C1 segment of cervical spinal cord (tissue), 14 donors: ENCODE measurements at regions not wholly inside any gene's neighbourhood (a gene's known extent, or its start where the extent isn't known, plus 50 kb on each side); places are given as distances from the start of the nearest gene placed in this dataset.
"Not testable (repeated sequence)": the region's sequence is repeated elsewhere in the genome, so short reads cannot be mapped to it uniquely, and the experiment has no call there.

Experiments used
- DNase-seq, 14 donors: peaks; one replicate each; lab custom pipeline; 2025; lab: John Stamatoyannopoulos, UW

DNA sequence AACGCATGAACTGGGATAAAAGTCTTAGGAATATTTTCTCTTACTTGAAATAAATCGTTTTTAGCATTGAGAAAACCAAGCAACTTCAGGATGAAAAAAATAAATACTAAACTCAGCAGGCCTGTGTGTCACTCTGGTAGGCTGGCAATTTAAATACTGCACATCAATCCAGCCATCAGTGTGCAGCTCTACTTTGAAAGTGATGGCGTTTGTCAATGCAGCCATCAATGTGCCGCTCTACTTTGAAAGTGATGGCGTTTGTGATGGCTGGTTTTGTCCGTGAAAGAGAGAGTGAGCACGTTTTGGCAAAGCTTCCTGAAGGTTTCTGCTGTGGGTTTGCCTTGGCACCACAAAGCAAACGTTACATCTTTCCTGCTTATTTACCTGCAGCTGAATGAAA lies 543.5 kb upstream of the SALL3 start:
- DNase-seq, result no peak

DNA sequence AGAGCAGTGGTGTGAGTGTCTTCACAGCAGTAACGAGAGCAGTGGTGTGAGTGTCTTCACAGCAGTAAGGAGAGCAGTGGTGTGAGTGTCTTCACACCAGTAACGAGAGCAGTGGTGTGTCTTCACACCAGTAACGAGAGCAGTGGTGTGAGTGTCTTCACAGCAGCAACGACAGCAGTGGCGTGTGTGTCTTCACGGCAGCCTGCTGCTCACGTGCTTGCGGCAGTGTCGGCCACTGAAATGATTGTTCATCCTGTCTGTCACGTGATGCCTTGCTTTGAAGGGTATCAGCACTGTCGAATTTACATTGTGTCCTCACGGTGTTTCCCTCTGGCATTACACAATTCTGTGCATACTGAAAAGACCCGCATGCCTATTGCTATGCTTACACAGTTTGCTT lies 541.4 kb upstream of the SALL3 start:
- DNase-seq, result not testable (repeated sequence)

DNA sequence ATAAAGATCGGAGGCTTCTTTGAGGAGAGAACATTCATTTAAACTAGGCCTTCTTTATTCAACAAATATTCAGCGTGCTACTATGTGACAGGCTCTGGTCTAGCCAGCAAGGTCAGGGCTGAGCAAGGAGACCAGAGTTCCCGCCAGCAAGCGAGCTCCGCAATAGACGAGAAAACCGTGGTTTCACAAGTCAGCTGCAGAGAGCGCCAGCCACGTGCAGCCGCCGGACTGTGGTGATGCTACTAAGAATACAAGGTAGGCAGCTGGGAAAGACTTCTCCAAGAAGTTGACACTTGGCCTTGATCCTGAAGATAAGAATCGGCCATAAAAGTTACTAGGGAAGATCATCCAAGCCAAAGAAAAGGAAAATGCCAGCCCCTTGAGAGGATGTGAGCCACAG lies 533.7 kb upstream of the SALL3 start:
- DNase-seq, result no peak

DNA sequence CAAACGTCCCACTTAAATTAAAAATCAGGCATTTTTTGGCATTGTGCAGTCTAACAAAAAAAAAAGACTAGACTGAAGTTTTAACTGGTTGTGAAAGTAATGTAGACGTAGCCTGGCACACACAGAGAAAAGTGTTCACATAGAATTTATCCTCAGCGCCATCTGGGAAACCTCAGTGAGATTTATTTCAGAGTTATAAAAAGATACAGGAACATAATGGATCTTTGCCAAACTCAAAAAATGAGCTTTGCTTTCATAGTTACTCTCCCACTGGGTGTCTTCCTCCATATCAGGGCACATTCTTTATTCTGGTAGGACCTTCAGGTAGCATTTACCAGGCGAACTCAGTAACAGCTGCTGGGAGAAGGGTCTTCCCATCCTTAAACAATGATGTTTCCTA lies 532.4 kb upstream of the SALL3 start:
- DNase-seq, result no peak

DNA sequence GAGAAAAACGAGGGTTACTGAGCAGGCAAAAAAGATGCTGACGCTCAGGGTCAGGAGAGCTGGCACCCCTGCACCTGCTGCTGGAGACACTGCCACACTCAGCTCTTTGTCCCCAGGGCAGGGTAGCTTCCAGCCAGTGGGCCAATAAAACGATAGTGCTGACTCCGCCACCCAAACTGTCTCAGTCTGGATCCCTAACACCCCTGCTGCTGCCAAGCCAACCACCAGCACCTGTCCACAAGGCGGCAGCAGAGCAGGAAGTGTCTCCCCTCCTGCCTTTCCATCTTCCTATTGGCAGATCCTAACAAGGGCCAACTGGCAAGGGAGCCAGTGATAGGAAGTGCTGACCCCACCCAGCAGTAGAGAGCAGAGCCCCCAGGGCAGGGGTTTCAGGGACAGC lies 531.5 kb upstream of the SALL3 start:
- no peak for DNase-seq

DNA sequence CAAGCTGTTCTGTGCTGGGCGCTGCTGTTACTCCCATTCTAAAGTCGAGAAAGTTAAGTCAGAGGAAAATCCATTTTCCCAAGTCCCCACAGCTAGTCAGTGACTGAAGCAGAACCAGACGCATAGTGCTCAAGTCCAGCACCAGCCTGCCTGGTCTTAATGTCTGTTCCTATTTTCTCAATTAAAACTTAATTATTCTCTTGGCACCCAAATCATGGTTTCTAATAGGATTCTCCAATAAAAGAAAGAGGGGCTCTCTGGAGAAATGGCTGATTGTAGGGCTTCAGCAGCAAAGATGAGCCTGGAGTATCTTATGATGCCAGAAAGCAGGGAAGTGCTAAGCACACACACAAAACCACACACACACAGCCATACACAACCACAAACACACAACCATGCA lies 531.0 kb upstream of the SALL3 start:
- DNase-seq, result no peak

DNA sequence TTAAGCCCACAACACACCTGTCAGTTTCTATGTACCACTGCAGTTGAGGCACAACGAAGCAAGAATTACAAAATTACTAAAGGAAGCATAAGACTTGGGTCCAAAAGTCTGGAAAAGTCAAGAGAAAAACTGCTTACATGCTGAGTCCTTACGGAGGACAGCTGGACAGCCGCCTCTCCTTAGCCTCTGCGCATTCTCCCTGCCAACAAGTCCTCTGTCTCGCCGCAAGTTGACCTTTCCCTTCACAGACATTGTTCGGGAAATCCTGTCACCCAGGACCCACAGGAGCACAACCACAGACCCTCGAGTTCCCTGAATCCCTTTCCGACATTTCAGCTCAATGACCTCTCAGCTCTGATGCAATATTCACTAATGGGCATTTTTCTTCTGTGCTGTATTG lies 525.4 kb upstream of the SALL3 start:
- DNase-seq, result no peak

DNA sequence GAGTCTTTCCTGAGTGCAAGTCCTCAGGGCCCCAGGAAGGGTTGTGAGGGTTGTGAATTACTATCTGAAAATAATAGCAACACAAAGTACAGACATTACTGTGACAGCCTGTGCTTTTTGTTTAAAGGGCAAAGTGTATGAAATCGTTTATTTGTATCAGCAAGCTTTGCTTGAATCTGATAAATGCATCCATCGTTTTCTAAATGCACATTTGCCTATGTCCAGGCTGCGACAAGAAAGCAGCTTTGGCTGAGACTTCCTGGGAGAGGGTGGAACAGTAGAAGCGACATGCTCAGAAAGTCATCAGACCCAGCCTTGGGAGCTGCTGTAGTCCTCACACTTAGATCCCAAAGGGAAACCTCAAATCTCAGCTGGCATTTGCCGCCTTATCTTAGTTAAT lies 524.2 kb upstream of the SALL3 start:
- DNase-seq, result no peak

DNA sequence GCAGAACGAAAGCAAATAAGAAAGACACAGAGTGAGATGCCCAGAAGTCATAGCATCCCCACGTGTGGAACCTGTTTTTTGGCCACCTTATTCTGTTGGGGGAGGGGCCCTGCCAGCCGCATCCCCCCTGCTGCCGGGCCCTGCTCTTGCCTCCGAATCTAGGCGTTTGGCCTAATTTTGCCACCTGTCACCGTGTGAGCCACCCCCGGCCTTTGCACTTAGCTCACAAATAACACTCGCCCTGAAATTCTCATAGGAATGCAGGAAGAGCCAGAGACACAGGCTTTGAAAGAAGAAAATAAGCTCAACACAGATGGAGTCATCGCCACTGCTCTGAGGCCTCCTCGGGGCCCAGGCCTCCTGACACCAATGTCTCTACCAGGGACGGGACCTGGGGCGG lies 522.6 kb upstream of the SALL3 start:
- DNase-seq, result peak in 1 of 14 donors; percentile 6

DNA sequence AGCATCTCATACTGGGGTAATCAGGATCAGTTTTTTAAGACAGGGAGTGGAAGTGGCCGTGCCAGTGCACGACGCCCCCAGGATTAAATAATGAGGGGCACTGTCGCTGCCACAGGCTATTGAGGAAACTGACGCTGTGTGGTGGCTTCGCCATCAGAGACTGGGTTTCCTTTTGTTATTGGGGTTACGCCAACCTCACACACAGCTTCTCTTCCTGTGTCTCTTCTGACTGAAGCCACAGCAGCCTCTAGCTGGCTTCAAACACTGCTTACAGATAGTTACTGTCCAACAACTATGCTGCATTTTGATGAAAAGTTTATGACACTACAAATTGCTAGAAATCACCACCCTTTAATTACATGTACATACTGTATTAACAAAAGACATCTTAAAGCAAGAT lies 521.9 kb upstream of the SALL3 start:
- no peak for DNase-seq

DNA sequence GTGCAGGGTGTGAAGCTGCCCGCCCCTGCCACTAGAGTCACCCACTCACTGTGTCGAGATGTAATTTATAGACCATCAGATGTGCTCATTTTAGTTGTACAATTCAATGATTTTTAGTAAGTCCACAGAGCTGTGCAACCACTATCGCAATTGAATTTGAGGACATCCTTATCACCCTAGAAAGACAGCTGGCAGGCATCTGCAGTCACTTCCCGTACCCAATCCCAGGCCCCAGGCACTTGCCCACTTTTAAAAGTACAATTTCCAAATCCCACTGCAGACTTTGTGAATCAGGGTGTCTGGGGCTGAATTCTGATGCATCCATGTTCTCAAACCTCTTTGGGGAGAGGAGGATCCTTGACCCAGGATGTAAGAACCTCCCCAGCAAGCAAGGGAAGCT lies 521.3 kb upstream of the SALL3 start:
- DNase-seq, result no peak

DNA sequence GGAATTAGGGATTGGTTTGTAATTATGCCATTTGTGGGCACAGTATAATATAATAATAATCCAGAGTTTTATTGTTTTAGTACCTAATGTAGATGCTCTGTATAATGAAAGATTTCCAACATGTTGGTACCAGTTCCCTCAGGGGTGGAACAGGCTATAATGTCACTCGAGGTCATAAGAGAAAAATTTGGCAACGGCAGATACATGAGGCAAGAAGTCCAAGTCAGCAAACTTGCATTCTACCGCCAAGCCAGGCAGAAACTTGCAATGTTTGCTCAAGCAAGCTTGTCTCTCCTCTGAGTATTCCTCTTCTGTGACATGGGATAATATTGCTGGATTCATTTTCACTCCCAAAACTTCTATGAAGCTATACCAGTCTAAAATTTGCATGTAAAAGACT lies 520.0 kb upstream of the SALL3 start:
- DNase-seq, result no peak

DNA sequence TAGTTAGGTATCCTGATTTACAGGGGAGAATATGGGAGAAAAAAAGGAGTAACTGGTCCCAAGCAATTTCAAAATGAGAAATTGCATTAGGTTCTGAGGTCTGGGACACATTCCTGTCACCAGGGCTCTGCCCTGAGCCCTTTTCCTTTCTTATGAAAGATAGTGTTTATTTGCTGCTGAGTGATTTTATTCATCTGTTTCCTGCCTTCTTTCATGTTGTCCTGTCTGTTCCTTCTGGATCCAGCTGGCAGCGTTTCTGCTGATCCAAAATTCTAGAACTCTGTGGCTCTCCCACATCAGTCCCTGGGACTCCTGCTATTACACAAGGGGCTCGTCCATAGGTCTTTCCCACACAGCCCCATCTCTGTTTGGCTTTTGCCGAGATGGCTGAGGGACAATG lies 519.1 kb upstream of the SALL3 start:
- DNase-seq, result no peak

DNA sequence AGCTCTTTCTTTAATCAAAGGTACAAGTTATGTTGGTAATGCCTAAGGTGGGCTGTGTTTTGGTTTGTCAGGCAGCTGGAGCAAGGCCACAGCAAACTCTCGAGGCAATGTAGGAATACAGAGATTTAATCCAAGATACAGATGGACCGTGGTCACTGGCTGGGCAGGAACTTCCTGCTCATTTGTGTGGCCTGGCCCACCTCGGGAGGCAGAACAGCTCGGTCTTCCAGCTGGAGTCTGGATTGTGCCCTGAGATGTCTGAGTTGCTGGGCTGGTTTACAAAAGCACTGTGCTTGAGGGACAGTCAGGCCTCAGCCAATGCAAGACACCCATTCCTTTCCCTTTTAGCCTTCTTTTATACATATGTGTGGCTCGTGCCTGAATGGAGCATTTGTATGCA lies 506.1 kb upstream of the SALL3 start:
- DNase-seq, result no peak

DNA sequence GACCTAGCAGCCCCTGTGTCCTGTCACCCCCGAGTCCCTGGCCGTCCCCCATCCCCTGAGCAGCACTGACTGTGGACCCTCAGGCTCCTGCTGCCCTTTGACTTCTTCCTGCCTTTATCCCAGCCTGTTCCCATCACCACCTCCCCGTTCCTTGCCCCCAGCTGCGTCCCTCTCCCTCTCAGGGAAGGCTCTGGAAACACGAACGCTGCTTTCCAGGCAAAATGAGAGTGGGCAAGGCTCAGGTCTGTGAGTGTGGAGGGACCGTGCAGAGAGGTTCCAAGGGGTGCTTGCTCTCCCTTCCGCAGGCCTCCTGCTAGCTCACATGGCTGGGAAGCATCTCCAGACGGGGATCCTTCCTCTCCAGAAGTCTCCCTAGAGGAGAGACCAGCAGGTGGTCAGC lies 501.8 kb upstream of the SALL3 start:
- no peak for DNase-seq

DNA sequence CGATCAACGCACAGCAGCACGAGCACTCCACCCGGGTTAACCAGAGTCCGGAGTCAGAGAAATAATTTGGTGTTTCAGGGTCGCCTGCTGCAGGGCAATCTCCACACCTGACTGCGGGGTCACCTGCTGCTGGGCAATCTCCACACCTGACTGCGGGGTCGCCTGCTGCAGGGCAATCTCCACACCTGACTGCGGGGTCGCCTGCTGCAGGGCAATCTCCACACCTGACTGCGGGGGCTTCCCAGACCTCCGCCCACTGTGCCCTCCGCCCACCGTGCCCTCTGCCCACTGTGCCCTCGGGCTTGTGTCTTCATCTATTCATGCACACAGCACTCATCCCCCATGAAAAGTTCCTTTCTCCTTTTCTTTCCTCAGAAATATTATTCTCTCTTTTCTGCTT lies 500.2 kb upstream of the SALL3 start:
- DNase-seq, result no peak

DNA sequence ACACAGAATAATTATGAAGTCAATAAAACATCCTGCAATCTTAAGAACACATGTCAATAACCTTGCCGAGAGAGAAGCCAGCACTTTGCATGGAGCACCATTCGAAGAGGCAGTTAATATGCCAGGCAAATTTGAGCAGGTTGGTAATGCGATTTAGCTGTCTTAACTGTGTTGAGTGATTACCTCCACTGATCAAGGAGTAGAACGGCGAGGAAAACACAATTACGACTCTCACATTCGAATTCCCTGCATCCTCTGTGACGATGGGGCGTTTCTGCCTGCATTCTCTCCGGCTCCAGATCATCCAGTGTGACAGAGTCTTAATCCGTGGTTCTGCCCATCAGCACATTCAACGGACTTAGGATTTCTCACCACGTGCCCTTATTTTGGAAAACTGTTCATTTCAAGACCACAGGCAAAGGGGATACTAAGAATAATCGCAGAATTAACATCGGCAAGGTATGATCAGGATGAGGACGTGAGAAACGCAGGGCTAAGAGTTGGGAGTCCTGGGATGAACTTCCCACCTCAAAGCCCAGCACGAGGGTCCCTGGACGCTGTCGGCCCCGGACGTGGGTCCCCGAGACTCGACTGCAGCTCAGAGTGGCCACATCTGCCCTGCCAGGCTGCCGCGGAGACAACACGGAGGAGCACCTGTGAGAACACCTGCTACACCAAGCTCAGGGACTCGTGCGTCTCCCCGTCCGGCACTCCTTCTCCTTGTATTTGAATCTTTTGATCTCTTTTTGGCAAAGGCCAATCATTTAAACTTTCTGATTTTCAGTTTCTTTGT lies 499.2 kb upstream of the SALL3 start:
- no peak for DNase-seq

DNA sequence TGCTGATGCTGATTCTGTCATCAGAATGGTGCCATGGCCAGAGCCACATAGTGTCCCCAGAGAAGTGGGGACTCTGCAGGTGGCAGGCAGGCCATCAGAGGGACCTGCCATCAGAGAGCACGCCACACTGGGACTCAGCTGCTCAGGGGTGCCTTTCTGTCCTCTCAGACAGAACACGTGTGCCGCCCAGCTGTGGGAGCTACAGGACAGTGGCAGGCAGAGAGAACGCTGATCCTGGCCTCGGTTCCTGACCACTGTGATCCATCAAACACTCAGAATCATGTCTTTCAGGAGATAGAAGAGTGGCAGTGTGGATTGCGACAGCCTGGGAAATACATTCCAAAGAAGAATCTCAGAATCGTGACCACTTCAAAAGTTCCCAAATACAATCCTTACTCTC lies 497.2 kb upstream of the SALL3 start:
- no peak for DNase-seq

DNA sequence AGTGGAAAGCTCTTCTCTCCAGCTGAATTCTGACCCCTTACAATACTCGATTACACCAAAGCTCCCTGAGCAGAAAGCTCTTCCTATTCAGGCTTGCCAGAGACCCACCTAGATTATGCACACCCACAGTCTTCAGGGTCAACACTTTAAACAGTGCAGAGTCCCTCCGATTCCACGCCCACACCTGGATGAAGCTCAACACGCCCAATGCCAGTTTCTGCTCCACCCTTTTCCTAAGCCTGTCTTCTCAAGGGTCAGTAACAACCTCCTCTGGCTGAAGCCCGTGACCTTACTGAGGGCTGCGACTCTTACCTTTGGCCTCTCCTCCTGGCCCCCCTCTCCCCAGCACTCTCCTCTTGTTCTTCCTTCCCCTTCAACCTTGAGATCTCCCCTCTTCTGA lies 492.0 kb upstream of the SALL3 start:
- no peak for DNase-seq

DNA sequence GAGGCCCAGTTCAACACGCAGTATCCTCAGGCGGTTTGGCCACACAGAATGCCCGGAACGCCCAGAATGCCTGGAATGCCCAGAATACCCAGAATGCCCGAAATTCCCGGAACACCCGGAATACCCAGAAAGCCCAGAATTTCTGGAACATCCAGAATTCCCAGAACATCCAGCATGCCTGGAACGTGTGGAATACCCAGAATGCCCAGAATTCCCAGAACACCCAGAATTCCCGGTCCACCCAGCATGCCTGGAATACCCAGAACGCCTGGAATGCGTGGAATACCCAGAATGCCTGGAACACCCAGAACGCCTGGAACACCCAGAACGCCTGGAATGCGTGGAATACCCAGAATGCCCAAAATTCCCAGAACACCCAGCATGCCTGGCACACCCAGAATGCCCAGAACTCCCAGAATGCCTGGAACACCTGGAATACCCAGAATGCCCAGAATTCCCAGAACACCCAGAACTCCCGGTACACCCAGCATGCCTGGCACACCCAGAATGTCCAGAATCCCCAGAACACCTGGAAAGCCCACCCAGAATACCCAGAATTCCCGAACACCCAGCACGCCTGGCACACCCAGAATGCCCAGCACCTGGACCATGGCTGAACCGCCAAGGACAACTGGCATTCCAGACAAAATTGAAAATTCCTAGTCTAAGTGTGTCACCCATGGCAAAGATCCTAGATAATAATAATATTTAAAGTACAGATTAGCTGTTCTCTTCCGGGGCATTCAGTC lies 487.4 kb upstream of the SALL3 start:
- no peak for DNase-seq

DNA sequence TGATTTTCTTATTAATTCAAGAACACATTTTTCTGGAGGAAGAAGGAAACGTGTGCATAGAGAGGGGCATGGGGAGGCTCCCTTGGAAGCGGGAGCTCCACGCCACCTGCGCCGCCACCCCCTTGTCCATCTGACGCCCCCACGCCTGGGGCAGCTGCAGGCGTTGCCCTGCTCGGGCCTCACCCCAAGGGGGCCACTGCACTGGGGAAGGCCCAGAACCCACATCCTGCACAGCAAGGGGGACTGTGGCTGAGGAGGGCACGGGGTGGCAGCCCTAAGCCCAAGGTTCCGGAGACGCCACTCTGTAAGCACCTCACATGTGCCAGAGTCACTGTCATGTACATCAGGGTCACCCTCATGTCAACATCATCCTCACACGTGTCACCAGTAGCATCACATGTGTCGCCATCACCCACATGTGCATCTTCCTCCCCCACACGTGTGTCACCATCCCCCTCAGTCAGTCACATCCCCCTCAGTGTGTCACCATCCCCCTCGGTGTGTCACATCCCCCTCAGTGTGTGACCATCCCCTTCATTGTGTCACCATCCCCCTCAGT lies 486.7 kb upstream of the SALL3 start:
- no peak for DNase-seq

DNA sequence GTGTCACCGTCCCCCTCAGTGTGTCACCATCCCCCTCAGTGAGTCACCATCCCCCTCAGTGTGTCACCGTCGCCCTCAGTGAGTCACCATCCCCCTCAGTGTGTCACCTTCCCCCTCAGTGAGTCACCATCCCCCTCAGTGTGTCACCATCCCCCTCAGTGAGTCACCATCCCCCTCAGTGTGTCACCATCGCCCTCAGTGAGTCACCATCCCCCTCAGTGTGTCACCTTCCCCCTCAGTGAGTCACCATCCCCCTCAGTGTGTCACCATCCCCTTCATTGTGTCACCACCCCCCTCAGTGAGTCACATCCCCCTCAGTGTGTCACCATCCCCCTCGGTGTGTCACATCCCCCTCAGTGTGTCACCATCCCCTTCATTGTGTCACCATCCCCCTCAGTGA lies 486.1 kb upstream of the SALL3 start:
- not testable (repeated sequence) for DNase-seq
